Right lobe of liver (tissue), 4 donors: ENCODE measurements at regions not wholly inside any gene's neighbourhood (a gene's known extent, or its start where the extent isn't known, plus 50 kb on each side); places are given as distances from the start of the nearest gene placed in this dataset.

Source experiments
- POLR2A ChIP-seq: fragments of 450-650 bp; IDR thresholded peaks from one replicate; pipeline ENCODE4 v1.6.1; 2017; ENCODE audit warnings: antibody characterized with exemption, mild to moderate bottlenecking
- TF ChIP-seq, protein P1 (sequence below), 4 donors: fragments of 200-600 bp in 3 of 4; fragments of 450-650 bp in 1 of 4; IDR thresholded peaks; one replicate each; pipeline versions ENCODE4 v1.5.1 to v1.8.0; 2016 to 2022; ENCODE audit warnings: antibody characterized with exemption in 4 of 4, mild to moderate bottlenecking in 2 of 4
- donor health status: DM: no; HTN: no; CAD: no.
- donor health status: DM: no; HTN: no; CAD: no.
- donor health status: DM: no; HTN: yes; CAD: no.

DNA sequence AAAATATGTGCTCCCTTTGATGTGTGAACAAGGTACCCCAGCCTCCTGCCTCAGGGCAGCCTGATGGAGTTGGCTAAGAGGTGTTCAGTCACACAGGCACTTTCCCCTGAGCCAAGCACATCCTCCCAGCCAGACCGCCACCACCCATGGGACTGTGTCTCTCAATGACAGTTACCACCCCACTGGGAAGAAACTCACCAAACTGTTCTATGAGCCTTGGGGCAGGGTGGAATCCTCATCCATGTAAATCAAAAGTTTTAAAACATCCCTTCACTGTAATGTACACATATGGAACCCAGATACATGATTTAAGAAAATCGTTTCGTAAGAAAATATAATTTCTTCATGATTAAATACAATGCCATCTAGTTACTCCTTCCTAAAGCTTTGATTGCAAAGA is 138.4 kb upstream of the LSM14A start:
- TF ChIP-seq, protein P1, sequence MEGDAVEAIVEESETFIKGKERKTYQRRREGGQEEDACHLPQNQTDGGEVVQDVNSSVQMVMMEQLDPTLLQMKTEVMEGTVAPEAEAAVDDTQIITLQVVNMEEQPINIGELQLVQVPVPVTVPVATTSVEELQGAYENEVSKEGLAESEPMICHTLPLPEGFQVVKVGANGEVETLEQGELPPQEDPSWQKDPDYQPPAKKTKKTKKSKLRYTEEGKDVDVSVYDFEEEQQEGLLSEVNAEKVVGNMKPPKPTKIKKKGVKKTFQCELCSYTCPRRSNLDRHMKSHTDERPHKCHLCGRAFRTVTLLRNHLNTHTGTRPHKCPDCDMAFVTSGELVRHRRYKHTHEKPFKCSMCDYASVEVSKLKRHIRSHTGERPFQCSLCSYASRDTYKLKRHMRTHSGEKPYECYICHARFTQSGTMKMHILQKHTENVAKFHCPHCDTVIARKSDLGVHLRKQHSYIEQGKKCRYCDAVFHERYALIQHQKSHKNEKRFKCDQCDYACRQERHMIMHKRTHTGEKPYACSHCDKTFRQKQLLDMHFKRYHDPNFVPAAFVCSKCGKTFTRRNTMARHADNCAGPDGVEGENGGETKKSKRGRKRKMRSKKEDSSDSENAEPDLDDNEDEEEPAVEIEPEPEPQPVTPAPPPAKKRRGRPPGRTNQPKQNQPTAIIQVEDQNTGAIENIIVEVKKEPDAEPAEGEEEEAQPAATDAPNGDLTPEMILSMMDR (IDR thresholded peaks at IDR 0.05), result no peak
- TF ChIP-seq POLR2A, result no peak
